HFF-Myc (cell line): ENCODE measurements at regions not wholly inside any gene's neighbourhood (a gene's known extent, or its start where the extent isn't known, plus 50 kb on each side); places are given as distances from the start of the nearest gene placed in this dataset.

Experiments
- DNase-seq: peaks from one replicate; pipeline ENCODE4 v3.0.0-alpha.2; 2011; ENCODE audit warnings: low read depth; ENCODE audit errors: extremely low read depth
- H3K4me3 ChIP-seq: replicated peaks from 2 replicates; pipeline ENCODE4 v1.5.1; 2011; ENCODE audit warnings: low read depth, mild to moderate bottlenecking, control low read depth, low read length
- TF ChIP-seq, protein P1 (sequence below): IDR thresholded peaks from 2 replicates; pipeline ENCODE4 v1.5.1; 2012; ENCODE audit warnings: mild to moderate bottlenecking, low read depth, low read length, control low read depth; ENCODE audit errors: missing control alignments

DNA sequence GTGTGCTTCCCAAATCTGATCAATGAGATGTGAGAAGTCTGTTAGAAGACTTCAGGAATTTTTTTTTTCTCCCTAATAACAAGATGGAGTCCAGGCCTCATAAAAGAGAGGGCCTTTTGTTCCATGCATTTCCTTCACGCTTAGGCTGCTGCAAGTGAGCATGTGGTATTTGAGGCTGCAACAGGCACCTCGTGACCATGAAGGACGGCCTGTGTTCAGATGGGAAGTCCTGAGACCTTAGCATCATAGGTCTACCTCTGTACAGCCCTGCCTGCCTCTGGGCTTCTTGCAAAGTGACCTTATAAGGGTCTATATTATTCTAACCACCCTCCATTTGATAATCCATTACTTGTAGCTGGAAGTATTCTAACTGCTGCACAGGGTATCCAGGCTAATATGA is 86.6 kb downstream of the BOD1 start:
- no peak overlapping the region for H3K4me3 ChIP-seq
- DNase-seq, result no peak
- TF ChIP-seq, protein P1, sequence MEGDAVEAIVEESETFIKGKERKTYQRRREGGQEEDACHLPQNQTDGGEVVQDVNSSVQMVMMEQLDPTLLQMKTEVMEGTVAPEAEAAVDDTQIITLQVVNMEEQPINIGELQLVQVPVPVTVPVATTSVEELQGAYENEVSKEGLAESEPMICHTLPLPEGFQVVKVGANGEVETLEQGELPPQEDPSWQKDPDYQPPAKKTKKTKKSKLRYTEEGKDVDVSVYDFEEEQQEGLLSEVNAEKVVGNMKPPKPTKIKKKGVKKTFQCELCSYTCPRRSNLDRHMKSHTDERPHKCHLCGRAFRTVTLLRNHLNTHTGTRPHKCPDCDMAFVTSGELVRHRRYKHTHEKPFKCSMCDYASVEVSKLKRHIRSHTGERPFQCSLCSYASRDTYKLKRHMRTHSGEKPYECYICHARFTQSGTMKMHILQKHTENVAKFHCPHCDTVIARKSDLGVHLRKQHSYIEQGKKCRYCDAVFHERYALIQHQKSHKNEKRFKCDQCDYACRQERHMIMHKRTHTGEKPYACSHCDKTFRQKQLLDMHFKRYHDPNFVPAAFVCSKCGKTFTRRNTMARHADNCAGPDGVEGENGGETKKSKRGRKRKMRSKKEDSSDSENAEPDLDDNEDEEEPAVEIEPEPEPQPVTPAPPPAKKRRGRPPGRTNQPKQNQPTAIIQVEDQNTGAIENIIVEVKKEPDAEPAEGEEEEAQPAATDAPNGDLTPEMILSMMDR, result no peak

DNA sequence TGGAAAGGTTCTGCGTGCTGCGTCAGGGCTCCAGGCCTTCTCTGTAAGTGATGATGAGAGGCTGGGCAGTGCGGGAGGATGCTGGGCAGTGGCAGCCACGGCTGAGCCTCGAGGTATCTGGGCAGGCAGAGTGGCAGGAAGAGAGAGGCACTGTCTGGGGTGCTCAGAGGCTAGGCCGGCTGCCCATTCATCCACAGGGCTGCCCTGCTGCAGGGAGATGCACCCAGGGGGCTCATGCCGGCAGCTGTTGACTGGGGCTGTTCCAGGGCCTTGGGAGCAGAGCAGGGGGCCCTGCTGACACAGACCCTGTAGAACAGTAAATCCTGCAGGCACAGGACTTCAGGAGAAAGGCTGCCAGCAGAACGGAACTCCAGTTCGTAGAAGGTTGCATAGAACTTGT is 88.8 kb downstream of the BOD1 start:
- no peak overlapping the region for H3K4me3 ChIP-seq
- TF ChIP-seq, protein P1, result no peak
- no peak for DNase-seq

GRCh38 chr5:173524136-173524535 is 92.3 kb downstream of the BOD1 start:
- H3K4me3 ChIP-seq, result no peak overlapping the region
- DNase-seq, result no peak
- TF ChIP-seq, protein P1, result no peak

- no peak for DNase-seq
- TF ChIP-seq, protein P1, result no peak
- no peak overlapping the region for H3K4me3 ChIP-seq
Observed at GRCh38 chr5:173523388-173523787, 93.1 kb downstream of the BOD1 start.

GRCh38 chr5:173522518-173522917 is 93.9 kb downstream of the BOD1 start:
- no peak overlapping the region for H3K4me3 ChIP-seq
- TF ChIP-seq, protein P1, result no peak
- no peak for DNase-seq

- DNase-seq, result no peak
- H3K4me3 ChIP-seq, result no peak overlapping the region
- TF ChIP-seq, protein P1, result no peak
Observed at GRCh38 chr5:173518856-173519255, 97.6 kb downstream of the BOD1 start.

DNA sequence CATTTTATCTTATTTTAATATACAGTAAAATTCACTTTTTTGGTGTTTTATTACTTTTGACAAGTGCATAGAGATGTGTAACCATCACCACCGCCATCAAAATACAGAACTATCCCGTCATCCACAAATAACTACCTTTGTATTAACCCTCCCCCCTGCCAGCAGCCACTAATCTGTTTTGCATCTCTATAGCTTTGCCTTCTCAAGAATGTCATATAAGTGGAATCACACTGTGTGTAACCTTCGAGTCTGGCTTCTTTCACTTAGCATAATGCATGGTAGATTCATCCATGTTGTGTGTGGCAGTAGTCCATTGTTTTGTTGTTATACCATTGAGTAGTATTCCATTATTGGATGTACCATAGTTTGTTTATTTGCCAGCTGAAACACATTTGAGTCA is 98.8 kb downstream of the BOD1 start:
- no peak overlapping the region for H3K4me3 ChIP-seq
- TF ChIP-seq, protein P1, result no peak

More for the DNA sequence above, 98.8 kb downstream of the BOD1 start:
- DNase-seq, result no peak
